Mesendoderm (in vitro differentiated cells): ENCODE measurements at regions not wholly inside any gene's neighbourhood (a gene's known extent, or its start where the extent isn't known, plus 50 kb on each side); places are given as distances from the start of the nearest gene placed in this dataset.

Experiments
- DNase-seq: peaks from one replicate; pipeline ENCODE4 v3.0.0; 2013
- H2AK5ac ChIP-seq: 2 replicates; pipeline ENCODE4 v1.6.1; 2013; ENCODE audit warnings: low read length, inconsistent platforms
- H2BK120ac ChIP-seq: 2 replicates; pipeline ENCODE4 v1.6.1; 2013; ENCODE audit warnings: low read depth, mild to moderate bottlenecking, low read length, moderate library complexity, mixed read lengths
- H2BK15ac ChIP-seq: replicated peaks from 2 replicates; pipeline ENCODE4 v1.6.1; 2013; ENCODE audit warnings: low read depth, mild to moderate bottlenecking, moderate library complexity
- H2BK5ac ChIP-seq: 2 replicates; pipeline ENCODE4 v1.6.1; 2013; ENCODE audit warnings: low read length, inconsistent platforms
- H3K18ac ChIP-seq: 2 replicates; pipeline ENCODE4 v1.6.1; 2013; ENCODE audit warnings: mild to moderate bottlenecking, low read length, mixed read lengths
- H3K23ac ChIP-seq: one replicate; pipeline ENCODE4 v1.6.1; 2013; ENCODE audit warnings: low read length
- H3K27ac ChIP-seq: 2 replicates; pipeline ENCODE4 v1.5.1; 2013; ENCODE audit warnings: low read depth, mild to moderate bottlenecking, inconsistent platforms, low read length, moderate library complexity
- H3K27me3 ChIP-seq: 2 replicates; pipeline ENCODE4 v1.6.1; 2013; ENCODE audit warnings: low read length, control low read depth, mild to moderate bottlenecking, inconsistent platforms; ENCODE audit not compliant: insufficient read depth, poor library complexity
- H3K36me3 ChIP-seq: 2 replicates; pipeline ENCODE4 v1.6.1; 2013; ENCODE audit warnings: low read length, inconsistent platforms; ENCODE audit not compliant: control insufficient read depth, insufficient read depth
- H3K4ac ChIP-seq: one replicate; pipeline ENCODE4 v1.6.1; 2013; ENCODE audit warnings: low read depth, mild to moderate bottlenecking, low read length, moderate library complexity
- H3K4me1 ChIP-seq: 2 replicates; pipeline ENCODE4 v1.6.1; 2013; ENCODE audit warnings: low read depth, low read length, inconsistent platforms; ENCODE audit not compliant: control insufficient read depth
- H3K4me2 ChIP-seq: 2 replicates; pipeline ENCODE4 v1.6.1; 2013; ENCODE audit warnings: low read length
- H3K4me3 ChIP-seq: 2 replicates; pipeline ENCODE4 v1.5.1; 2013; ENCODE audit warnings: mild to moderate bottlenecking, low read length
- H3K56ac ChIP-seq: one replicate; pipeline ENCODE4 v1.6.1; 2013; ENCODE audit warnings: low read length
- H3K79me1 ChIP-seq: 2 replicates; pipeline ENCODE4 v1.6.1; 2013; ENCODE audit warnings: low read length, inconsistent platforms
- H3K79me2 ChIP-seq: 2 replicates; pipeline ENCODE4 v1.6.1; 2013; ENCODE audit warnings: mild to moderate bottlenecking, low read length; ENCODE audit not compliant: control insufficient read depth, insufficient read depth
- H3K9ac ChIP-seq: 2 replicates; pipeline ENCODE4 v1.6.1; 2013; ENCODE audit warnings: low read length, inconsistent platforms
- H4K5ac ChIP-seq: one replicate; pipeline ENCODE4 v1.6.1; 2013; ENCODE audit warnings: low read length
- H4K8ac ChIP-seq: one replicate; pipeline ENCODE4 v1.6.1; 2013; ENCODE audit warnings: low read depth, mild to moderate bottlenecking, control low read depth, low read length, moderate library complexity
- WGBS: extraction: QIAGEN DNeasy Blood & Tissue Kit; methylation state at CpG from one replicate; pipeline ENCODE4 v1.1.7; 2013; ENCODE audit warnings: low lambda C conversion rate, missing lambda C conversion rate; ENCODE audit not compliant: insufficient coverage; ENCODE audit errors: extremely low coverage; 5-methylcytosine and 5-hydroxymethylcytosine counted together

DNA sequence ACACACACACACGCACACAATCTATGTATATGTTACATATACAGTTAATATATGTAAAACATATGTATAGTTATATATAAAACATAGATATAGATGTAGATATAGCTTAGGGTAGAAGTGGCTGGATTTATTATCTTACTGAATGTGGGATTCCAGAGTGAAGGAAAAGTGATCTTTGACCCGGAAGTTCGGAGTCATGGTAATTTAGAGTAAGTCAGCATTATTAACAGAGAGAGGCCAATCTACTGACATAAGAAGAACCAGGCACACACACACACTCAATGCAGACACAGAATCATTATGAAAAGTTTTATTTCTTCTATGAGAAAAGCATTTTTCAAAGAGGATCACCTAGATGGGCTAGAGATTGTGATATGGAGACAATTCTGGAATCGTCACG, 384.2 kb upstream of the NOVA1 start:
- Histone ChIP-seq H3K4ac (no peak overlapping the region), H3K4me1 (no peaks in the 10 kb centered on the region), H3K4me3 (no peak overlapping the region), H3K23ac (no peak overlapping the region), H4K5ac (no peak overlapping the region), H3K56ac (no peak overlapping the region), H2BK5ac (no peak overlapping the region), H3K18ac (no peak overlapping the region), H2BK120ac (no peak overlapping the region), H2AK5ac (no peak overlapping the region), H3K36me3 (no peaks in the 10 kb centered on the region), H3K9ac (no peak overlapping the region), H2BK15ac (no peak overlapping the region), H3K79me1 (no peaks in the 10 kb centered on the region), H3K27me3 (no peaks in the 10 kb centered on the region), H3K79me2 (no peaks in the 10 kb centered on the region), H4K8ac (no peak overlapping the region), H3K4me2 (no peak overlapping the region), H3K27ac (no peak overlapping the region)
- no CpG with 5 or more reads among the region's 5 CpGs for WGBS
- DNase-seq, result no peak

DNA sequence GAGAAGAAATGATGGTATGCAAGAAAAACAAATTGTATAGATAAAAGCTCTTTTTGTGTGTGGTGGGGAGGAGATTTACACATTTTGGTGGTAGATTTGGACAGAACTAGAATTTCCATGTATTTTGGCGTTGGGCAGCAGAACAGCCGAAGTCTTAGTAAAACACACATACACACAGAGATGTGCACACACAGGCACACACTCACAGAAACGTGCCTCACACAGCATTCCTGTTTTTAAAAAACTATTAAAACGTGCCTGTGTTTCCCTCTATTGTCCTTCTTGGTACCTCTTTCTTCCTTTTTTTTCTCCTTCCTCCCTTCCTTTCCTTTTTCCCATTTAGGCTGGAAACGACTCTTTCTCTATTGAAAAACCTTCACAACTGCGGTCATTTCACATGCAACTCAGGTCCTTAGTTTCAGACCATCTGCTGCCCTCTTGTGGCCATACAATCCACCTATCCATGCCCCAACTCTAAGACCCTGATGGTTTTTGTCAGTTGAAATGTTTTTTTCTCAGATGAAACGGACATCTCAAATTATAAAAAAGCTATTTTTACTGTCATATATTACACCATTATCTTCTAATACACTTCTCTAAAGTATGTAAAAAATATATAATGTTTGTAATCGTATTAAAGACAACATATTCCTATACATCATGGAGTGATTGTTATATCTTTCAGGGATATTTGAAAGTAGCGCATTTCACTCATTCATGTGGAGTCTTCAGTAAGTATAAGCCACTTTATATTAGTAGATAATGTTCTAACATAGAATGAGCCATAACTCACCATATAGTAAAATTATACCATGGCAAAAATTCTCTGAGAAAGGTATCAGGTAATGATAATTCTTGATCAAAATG, 386.7 kb upstream of the NOVA1 start:
- DNase-seq, result peak; percentile 74
- H3K27ac ChIP-seq, result no peak overlapping the region
- H3K18ac ChIP-seq, result no peak overlapping the region
- H3K4ac ChIP-seq, result no peak overlapping the region
- WGBS, result 100% methylated on average over 1 of the region's 9 CpGs
- H2BK120ac ChIP-seq, result no peak overlapping the region
- no peaks in the 10 kb centered on the region for H3K79me1 ChIP-seq
- H3K4me2 ChIP-seq, result no peak overlapping the region
- H4K5ac ChIP-seq, result no peak overlapping the region
- H2BK5ac ChIP-seq, result no peak overlapping the region
- no peak overlapping the region for H3K56ac ChIP-seq
- no peaks in the 10 kb centered on the region for H3K79me2 ChIP-seq
- no peak overlapping the region for H3K4me3 ChIP-seq
- H2BK15ac ChIP-seq, result no peak overlapping the region
- H3K4me1 ChIP-seq, result no peaks in the 10 kb centered on the region
- H2AK5ac ChIP-seq, result no peak overlapping the region
- no peaks in the 10 kb centered on the region for H3K36me3 ChIP-seq
- no peaks in the 10 kb centered on the region for H3K27me3 ChIP-seq
- H3K23ac ChIP-seq, result no peak overlapping the region
- no peak overlapping the region for H4K8ac ChIP-seq
- H3K9ac ChIP-seq, result no peak overlapping the region

DNA sequence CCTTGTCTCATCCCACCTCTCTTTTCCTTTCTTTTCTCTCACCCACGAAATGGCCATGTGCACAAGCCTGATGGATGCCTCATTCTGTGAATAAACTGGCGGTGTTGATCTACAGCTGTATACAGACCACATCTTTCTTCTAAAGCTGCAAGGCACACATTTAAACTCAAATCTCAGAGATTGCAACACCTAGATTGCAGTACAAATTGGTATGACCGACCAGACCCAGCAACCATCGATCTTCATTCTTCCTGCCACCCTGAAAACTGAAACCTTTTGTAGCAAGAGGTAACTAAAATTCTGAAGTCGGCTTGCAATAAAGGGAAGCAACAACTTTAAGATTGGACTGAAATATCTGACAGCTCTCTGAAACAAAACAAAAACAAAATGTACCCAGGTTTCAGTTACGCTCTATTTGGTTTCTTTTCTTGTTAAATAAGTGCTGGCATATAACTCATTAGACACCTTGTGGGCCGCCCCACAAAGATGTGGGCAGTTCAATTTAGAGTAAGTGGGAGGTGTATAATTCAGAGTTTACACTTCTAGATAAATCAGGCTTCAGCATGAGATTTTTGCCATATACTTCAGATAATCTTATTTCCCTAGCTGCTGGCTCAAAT, 390.0 kb upstream of the NOVA1 start:
- Histone ChIP-seq H3K36me3 (no peaks in the 10 kb centered on the region), H3K56ac (no peak overlapping the region), H3K79me2 (no peaks in the 10 kb centered on the region), H2BK5ac (no peak overlapping the region), H3K4me1 (no peaks in the 10 kb centered on the region), H2BK15ac (no peak overlapping the region), H3K4me2 (no peak overlapping the region), H3K4me3 (no peak overlapping the region), H3K27ac (no peak overlapping the region), H3K9ac (no peak overlapping the region), H2BK120ac (no peak overlapping the region), H3K4ac (no peak overlapping the region), H4K5ac (no peak overlapping the region), H2AK5ac (no peak overlapping the region), H3K27me3 (no peaks in the 10 kb centered on the region), H4K8ac (no peak overlapping the region), H3K18ac (no peak overlapping the region), H3K23ac (no peak overlapping the region), H3K79me1 (no peaks in the 10 kb centered on the region)
- DNase-seq, result no peak
- no CpG with 5 or more reads among the region's 7 CpGs for WGBS

- no peaks in the 10 kb centered on the region for H3K4me1 ChIP-seq
- H2AK5ac ChIP-seq, result no peak overlapping the region
- H4K5ac ChIP-seq, result no peak overlapping the region
- H3K79me2 ChIP-seq, result no peaks in the 10 kb centered on the region
- no peak overlapping the region for H3K4ac ChIP-seq
- H3K56ac ChIP-seq, result no peak overlapping the region
- no peak overlapping the region for H3K4me3 ChIP-seq
- H2BK120ac ChIP-seq, result no peak overlapping the region
- no peak overlapping the region for H3K9ac ChIP-seq
- H3K27ac ChIP-seq, result no peak overlapping the region
- H3K79me1 ChIP-seq, result no peaks in the 10 kb centered on the region
- no peak overlapping the region for H2BK15ac ChIP-seq
- H3K18ac ChIP-seq, result no peak overlapping the region
- H3K4me2 ChIP-seq, result no peak overlapping the region
- H3K23ac ChIP-seq, result no peak overlapping the region
- no peak for DNase-seq
- H3K36me3 ChIP-seq, result no peaks in the 10 kb centered on the region
- no peaks in the 10 kb centered on the region for H3K27me3 ChIP-seq
- no peak overlapping the region for H2BK5ac ChIP-seq
- H4K8ac ChIP-seq, result no peak overlapping the region
Observed at GRCh38 chr14:26990946-26991345, 393.1 kb upstream of the NOVA1 start.

DNA sequence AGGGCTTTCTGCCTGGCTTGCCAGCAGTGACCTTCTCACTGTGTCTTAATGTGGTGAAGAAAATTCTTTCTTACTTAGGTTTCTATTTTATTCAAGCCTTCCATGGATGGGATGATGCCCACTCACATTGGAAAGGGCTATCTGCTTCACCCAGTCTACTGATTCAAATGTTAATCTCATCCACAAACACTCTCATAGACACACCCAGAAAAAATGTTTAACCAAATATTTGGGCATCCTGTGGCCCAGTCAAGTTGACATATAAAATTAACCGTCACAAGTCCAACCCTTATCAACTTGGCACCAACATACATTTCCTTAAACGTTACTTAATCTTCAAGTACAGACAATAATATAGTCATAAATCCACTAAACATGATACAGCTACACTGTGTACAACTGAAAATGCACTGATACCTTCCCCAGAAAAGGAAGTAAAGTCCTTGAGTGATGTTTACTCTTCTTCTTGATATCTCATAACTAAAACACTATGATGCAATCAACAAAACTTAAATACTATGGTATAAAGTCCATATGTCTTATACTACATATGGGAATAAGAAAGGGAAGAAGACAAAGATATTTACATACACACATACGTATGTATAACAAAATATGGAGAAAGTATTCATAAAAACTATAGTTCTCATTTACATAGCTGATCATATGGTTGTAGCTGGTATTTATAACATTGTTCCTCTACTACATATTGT, 394.7 kb upstream of the NOVA1 start:
- no peak overlapping the region for H2BK5ac ChIP-seq
- H3K79me2 ChIP-seq, result no peaks in the 10 kb centered on the region
- WGBS, result 100% methylated on average over 2 of the region's 3 CpGs

More for the DNA sequence above, 394.7 kb upstream of the NOVA1 start:
- Histone ChIP-seq H3K9ac (no peak overlapping the region), H3K23ac (no peak overlapping the region), H3K27ac (no peak overlapping the region), H2BK120ac (no peak overlapping the region), H3K4me3 (no peak overlapping the region), H3K79me1 (no peaks in the 10 kb centered on the region), H4K8ac (no peak overlapping the region), H3K4ac (no peak overlapping the region), H3K4me1 (no peaks in the 10 kb centered on the region), H2AK5ac (no peak overlapping the region), H3K27me3 (no peaks in the 10 kb centered on the region), H3K56ac (no peak overlapping the region), H3K36me3 (no peaks in the 10 kb centered on the region), H2BK15ac (no peak overlapping the region), H4K5ac (no peak overlapping the region), H3K18ac (no peak overlapping the region), H3K4me2 (no peak overlapping the region)
- DNase-seq, result no peak
